MM.1S (cell line): ENCODE measurements at regions not wholly inside any gene's neighbourhood (a gene's known extent, or its start where the extent isn't known, plus 50 kb on each side); places are given as distances from the start of the nearest gene placed in this dataset.

ENCODE experiments used
- DNase-seq: peaks from one replicate; pipeline ENCODE4 v3.0.0-alpha.2; 2015
- H2AFZ ChIP-seq: fragments of 300-600 bp; sonication (generic); 2 replicates; pipeline ENCODE4 v1.6.0; 2016; ENCODE audit warnings: antibody characterized with exemption, low read length
- H3F3A ChIP-seq: fragments of 300-600 bp; sonication (generic); 2 replicates; pipeline ENCODE4 v1.6.1; 2016; ENCODE audit warnings: mild to moderate bottlenecking, antibody characterized with exemption, low read length, moderate library complexity, mixed read lengths; ENCODE audit not compliant: insufficient read depth
- H3K27ac ChIP-seq: fragments of 300-600 bp; sonication (generic); 2 replicates; pipeline ENCODE4 v1.5.1; 2016; ENCODE audit warnings: mild to moderate bottlenecking, low read length
- H3K27me3 ChIP-seq: fragments of 300-600 bp; sonication (generic); replicated peaks from 2 replicates; pipeline ENCODE4 v1.6.0; 2016; ENCODE audit warnings: low read length; ENCODE audit not compliant: insufficient read depth
- H3K36me3 ChIP-seq: fragments of 300-600 bp; sonication (generic); replicated peaks from 2 replicates; pipeline ENCODE4 v1.6.1; 2016; ENCODE audit warnings: mild to moderate bottlenecking, low read length, mixed read lengths; ENCODE audit not compliant: insufficient read depth
- H3K4me1 ChIP-seq: fragments of 300-600 bp; sonication (generic); 2 replicates; pipeline ENCODE4 v1.6.1; 2016; ENCODE audit warnings: low read length, mixed read lengths
- H3K4me2 ChIP-seq: fragments of 300-600 bp; sonication (generic); 2 replicates; pipeline ENCODE4 v1.6.0; 2016; ENCODE audit warnings: low read depth, low read length
- H3K4me3 ChIP-seq: fragments of 300-600 bp; sonication (generic); 2 replicates; pipeline ENCODE4 v1.5.1; 2016; ENCODE audit warnings: low read length, mixed read lengths
- H3K79me2 ChIP-seq: fragments of 300-600 bp; sonication (generic); 2 replicates; pipeline ENCODE4 v1.6.1; 2016; ENCODE audit warnings: mixed run types, low read length, mixed read lengths
- H3K9ac ChIP-seq: fragments of 300-600 bp; sonication (generic); 2 replicates; pipeline ENCODE4 v1.6.1; 2016; ENCODE audit warnings: low read length, mixed read lengths
- H3K9me2 ChIP-seq: fragments of 300-600 bp; sonication (generic); replicated peaks from 2 replicates; pipeline ENCODE4 v1.6.1; 2016; ENCODE audit warnings: mild to moderate bottlenecking, low read length, mixed read lengths; ENCODE audit not compliant: insufficient read depth
- H3K9me3 ChIP-seq: fragments of 300-600 bp; sonication (generic); replicated peaks from 2 replicates; pipeline ENCODE4 v1.6.1; 2016; ENCODE audit warnings: mild to moderate bottlenecking, low read length, mixed read lengths; ENCODE audit not compliant: insufficient read depth
- H4K20me1 ChIP-seq: fragments of 300-600 bp; sonication (generic); 2 replicates; pipeline ENCODE4 v1.6.1; 2016; ENCODE audit warnings: mild to moderate bottlenecking, low read length, moderate library complexity, mixed read lengths; ENCODE audit not compliant: insufficient read depth
- EZH2 ChIP-seq: fragments of 300-600 bp; sonication (generic); optimal IDR thresholded peaks from 2 replicates; pipeline ENCODE3; 2017; ENCODE audit warnings: low read depth, mild to moderate bottlenecking, antibody characterized with exemption, low read length, mixed read lengths
- EZH2phosphoT487 ChIP-seq: fragments of 300-600 bp; sonication (generic); IDR thresholded peaks from 2 replicates; pipeline ENCODE4 v1.6.1; 2018; ENCODE audit warnings: antibody characterized with exemption, low read length
- TF ChIP-seq, protein P1 (sequence below): fragments of 300-600 bp; sonication (generic); IDR thresholded peaks from 2 replicates; pipeline ENCODE4 v1.5.1; 2016; ENCODE audit warnings: antibody characterized with exemption, low read length, mixed read lengths

DNA sequence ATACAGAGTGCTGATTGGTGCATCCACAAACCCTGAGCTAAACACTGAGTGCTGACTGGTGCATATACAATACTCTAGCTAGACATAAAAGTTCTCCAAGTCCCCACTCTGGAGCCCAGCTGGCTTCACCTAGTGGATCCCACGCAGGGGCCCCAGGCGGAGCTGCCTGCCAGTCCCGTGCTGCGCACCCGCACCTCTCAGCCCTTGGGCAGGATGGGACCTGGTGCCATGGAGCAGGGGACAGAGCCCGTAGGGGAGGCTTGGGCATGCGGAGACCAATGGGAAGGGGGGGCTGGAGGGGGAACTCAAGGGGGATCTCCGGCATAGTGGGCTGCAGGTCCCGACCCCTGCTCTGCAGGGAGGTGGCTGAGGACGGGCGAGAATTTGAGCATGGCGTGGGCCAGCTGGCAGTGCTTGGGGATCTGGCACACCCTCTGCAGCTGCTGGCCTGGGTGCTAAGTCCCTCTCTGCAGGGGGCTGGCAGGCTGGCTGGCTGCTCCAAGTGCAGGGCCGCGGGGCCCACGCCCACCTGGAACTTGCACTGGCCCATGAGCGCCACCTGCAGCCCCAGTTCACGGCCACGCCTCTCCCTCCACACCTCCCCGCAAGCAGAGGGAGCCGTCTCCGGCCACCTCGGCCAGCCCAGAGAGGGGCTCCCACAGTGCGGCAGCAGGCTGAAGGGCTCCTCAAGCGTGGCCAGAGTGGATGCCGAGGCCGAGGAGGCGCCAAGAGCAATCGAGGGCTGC lies 104.9 kb downstream of the NTMT2 start:
- Histone ChIP-seq H3K4me3 (no peak overlapping the region), H3K79me2 (no peaks in the 10 kb centered on the region), H3K27ac (no peak overlapping the region), H3K4me2 (no peak overlapping the region), H3K9me3 (no peaks in the 10 kb centered on the region), H2AFZ (no peak overlapping the region), H4K20me1 (no peaks in the 10 kb centered on the region), H3K9ac (no peak overlapping the region), H3K4me1 (no peaks in the 10 kb centered on the region), H3K9me2 (no peaks in the 10 kb centered on the region), H3K36me3 (no peaks in the 10 kb centered on the region), H3K27me3 (no peaks in the 10 kb centered on the region), H3F3A (no peaks in the 10 kb centered on the region)
- TF ChIP-seq EZH2phosphoT487, result no peak
- no peak for TF ChIP-seq EZH2
- TF ChIP-seq, protein P1, sequence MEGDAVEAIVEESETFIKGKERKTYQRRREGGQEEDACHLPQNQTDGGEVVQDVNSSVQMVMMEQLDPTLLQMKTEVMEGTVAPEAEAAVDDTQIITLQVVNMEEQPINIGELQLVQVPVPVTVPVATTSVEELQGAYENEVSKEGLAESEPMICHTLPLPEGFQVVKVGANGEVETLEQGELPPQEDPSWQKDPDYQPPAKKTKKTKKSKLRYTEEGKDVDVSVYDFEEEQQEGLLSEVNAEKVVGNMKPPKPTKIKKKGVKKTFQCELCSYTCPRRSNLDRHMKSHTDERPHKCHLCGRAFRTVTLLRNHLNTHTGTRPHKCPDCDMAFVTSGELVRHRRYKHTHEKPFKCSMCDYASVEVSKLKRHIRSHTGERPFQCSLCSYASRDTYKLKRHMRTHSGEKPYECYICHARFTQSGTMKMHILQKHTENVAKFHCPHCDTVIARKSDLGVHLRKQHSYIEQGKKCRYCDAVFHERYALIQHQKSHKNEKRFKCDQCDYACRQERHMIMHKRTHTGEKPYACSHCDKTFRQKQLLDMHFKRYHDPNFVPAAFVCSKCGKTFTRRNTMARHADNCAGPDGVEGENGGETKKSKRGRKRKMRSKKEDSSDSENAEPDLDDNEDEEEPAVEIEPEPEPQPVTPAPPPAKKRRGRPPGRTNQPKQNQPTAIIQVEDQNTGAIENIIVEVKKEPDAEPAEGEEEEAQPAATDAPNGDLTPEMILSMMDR, result no peak
- no peak for DNase-seq

DNA sequence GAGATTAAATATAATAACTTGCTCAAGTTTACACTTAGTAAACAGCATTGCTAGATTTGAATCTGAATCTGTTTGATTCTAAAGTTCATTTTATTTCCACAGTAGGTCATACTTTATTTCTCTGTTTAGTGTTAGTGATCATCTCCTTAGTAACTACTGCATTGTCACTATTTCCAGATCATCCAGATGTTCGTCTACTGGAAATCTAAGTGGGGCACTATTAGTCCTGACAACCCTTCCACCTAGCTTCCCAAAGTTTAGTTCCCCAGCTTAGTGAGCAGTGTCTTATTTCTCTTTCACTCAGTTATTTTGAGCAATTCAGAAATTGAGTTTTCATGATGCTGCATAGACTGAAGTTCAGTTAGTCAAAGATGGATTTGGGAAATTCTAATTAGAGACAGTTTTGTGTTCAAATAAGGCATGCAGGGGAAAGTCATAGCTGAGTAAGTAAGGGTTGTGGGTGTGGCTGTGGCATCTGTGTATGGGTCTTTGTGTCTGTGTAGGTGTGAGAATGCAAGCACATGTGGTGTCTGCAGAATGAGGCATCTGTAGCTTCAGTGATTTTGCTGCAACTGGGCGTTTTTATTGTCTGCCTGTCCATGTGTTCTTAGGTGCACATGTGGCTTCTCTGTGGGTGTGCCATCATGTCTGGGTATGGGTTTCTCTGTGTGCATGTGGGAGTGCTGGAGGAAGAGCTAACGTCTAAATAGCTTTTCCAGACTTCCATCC lies 107.3 kb downstream of the NTMT2 start:
- Histone ChIP-seq H3K9me2 (no peaks in the 10 kb centered on the region), H3K4me1 (no peaks in the 10 kb centered on the region), H3K9me3 (no peaks in the 10 kb centered on the region), H3K4me2 (no peak overlapping the region), H4K20me1 (no peaks in the 10 kb centered on the region), H3K79me2 (no peaks in the 10 kb centered on the region), H3K36me3 (no peaks in the 10 kb centered on the region), H2AFZ (no peak overlapping the region), H3K9ac (no peak overlapping the region), H3K4me3 (no peak overlapping the region), H3F3A (no peaks in the 10 kb centered on the region), H3K27me3 (no peaks in the 10 kb centered on the region), H3K27ac (no peak overlapping the region)
- no peak for TF ChIP-seq EZH2phosphoT487
- no peak for TF ChIP-seq EZH2
- TF ChIP-seq, protein P1, result no peak
- no peak for DNase-seq

DNA sequence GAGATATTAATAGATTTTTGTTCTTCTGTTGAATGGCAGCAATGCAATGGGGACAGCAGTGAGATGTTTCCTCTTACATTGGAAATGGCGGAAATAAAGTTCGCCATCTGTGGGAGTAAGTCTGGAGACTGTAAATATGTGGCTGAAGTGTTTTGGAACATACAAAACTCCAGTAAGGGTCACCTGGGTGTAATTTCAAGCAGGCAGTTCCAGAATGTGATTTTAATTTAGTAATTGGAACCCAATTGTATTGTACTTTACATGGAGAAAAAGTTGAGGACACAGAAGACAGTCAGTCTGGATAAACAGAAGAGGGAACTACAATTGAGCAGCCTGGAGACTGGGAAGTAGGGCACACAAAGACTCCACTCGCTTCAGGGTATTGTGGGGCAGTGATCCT lies 108.6 kb downstream of the NTMT2 start:
- no peaks in the 10 kb centered on the region for H3K9me3 ChIP-seq
- H3K27ac ChIP-seq, result no peak overlapping the region
- H3K4me3 ChIP-seq, result no peak overlapping the region
- H3K9ac ChIP-seq, result no peak overlapping the region
- DNase-seq, result no peak
- H3K4me2 ChIP-seq, result no peak overlapping the region
- TF ChIP-seq, protein P1, result no peak
- TF ChIP-seq EZH2phosphoT487 (no peak), EZH2 (no peak)
- no peak overlapping the region for H2AFZ ChIP-seq
- no peaks in the 10 kb centered on the region for H3K9me2 ChIP-seq
- H3K27me3 ChIP-seq, result no peaks in the 10 kb centered on the region
- no peaks in the 10 kb centered on the region for H3F3A ChIP-seq
- H3K4me1 ChIP-seq, result no peaks in the 10 kb centered on the region
- no peaks in the 10 kb centered on the region for H3K36me3 ChIP-seq
- H4K20me1 ChIP-seq, result no peaks in the 10 kb centered on the region
- no peaks in the 10 kb centered on the region for H3K79me2 ChIP-seq
